ENCODE measurements at regions not wholly inside any gene's neighbourhood (a gene's known extent, or its start where the extent isn't known, plus 50 kb on each side); places are given as distances from the start of the nearest gene placed in this dataset.

DNA sequence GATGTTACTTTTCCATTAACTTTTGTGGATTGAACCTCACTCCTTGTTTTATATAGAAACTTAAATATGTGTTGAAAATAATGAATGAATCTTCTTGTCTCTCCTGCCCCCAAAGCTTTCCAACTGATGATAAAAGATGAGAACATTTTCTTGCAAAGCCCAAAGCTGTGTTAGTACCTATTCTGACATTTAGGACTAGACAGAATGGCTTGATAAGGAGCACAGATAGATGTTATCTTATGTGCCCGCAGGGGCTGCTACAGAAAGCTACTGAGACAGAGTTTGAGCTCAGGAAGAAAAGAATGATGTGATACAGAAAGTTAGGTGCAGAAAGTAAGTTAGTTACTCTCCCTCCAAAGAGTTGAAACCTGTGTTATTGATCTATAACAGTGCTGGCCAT lies 109.4 kb upstream of the ATP11B start:
- no peak for TF ChIP-seq POLR2AphosphoS5 (IDR thresholded peaks at IDR 0.05; ENCODE audit: low read depth, low read length)
- TF ChIP-seq SPI1 (IDR thresholded peaks at IDR 0.05; ENCODE audit: low read depth, low read length), result no peak
- no peak for TF ChIP-seq TAF1 (IDR thresholded peaks at IDR 0.05; ENCODE audit: low read depth, low read length)
